ENCODE measurements at regions not wholly inside any gene's neighbourhood (a gene's known extent, or its start where the extent isn't known, plus 50 kb on each side); places are given as distances from the start of the nearest gene placed in this dataset.
"Not testable (repeated sequence)": the region's sequence is repeated elsewhere in the genome, so short reads cannot be mapped to it uniquely, and the experiment has no call there.

GRCh38 chr3:194029846-194030245, 106.1 kb upstream of the HES1 start:
- no peak for DNase-seq

DNA sequence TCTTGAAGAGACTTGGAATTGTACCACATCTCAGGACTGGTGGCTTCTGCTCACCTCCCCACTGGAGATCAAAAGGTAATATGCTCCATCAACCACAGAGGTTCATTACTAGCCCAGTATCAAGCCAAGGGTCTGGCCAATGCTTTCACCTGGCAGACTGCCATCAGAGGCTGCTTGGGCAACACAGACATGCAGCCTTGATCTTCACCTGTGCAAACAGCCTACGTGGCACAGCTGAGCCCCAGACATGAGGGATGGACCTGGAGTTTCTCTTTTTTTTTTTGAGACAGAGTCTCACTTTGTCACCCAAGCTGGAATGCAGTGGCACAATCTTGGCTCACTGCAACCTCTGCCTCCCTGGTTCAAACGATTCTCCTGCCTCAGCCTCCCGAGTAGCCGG, 105.6 kb upstream of the HES1 start:
- DNase-seq: peak; percentile 9

GRCh38 chr3:194031349-194031748, 104.6 kb upstream of the HES1 start:
- DNase-seq: no peak

- no peak for DNase-seq
Measured at GRCh38 chr3:194031867-194032635, 103.9 kb upstream of the HES1 start.

DNA sequence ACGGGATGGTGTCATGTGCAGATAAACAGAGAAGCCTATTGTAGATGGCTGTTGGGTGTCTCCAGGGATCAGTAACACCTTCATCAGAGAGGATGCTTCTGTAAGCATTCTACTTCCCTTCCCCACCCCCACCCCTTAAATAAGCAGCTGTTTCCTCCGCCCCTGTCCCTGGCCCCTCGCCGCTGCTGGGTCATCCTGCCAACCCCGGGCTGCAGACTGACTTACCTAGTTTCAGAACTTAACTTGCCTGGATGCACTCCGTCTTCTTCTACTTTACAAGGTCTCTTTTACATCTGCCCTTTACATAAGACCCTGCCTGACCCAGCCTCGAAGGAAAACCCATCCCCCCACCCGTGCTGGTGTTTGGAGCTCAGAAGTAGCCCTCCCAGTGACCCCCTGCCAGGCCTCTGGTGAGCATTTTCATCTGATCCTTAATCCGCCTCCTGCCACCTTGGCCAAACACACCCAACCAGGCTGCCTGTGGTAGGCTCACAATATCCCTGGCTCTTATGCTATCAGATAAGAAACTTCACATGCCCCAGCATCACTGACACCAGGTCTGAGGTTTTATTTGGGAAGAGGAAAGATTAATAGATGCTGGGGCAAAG, 103.0 kb upstream of the HES1 start:
- DNase-seq: no peak

- DNase-seq: no peak
Measured at GRCh38 chr3:194034346-194035336, 101.3 kb upstream of the HES1 start.

DNA sequence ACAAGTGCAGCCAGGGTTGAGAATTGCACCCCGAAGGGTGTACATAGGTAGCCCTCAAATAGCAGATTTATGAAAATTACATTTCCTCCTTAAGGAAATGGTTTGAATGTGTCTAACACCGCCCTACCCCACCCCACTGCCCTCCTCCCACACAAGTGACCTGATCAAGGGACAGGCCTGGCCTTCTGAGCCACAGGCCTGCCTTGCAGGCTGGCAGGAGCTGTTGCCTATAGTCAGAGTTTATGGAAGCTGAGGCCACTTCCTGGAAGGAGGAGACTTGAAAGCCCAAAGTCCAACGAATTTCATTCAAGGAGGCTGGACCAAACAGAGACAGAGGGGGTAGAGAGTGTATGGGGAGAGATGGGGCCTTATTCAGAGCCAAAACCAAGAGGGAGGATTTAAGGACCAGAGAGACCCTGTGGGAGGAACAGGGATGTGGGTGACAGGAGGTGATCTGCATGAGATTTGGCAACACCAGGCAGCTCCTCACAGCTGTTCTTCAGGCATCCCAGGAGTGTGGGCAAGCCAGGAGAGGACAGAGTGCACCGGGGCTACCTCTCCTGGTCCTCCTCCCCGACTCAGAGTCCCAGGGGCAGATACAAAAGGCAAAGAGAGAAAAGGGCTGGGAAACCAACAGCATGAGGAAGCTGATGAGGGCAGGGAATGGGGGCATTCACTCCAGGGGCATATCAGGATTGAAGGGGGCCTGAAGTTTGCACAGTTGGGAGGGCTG, 100.4 kb upstream of the HES1 start:
- DNase-seq: no peak

- DNase-seq: no peak
Measured at GRCh38 chr3:194036842-194037241, 99.1 kb upstream of the HES1 start.

GRCh38 chr3:194038346-194038745, 97.6 kb upstream of the HES1 start:
- not testable (repeated sequence) for DNase-seq

GRCh38 chr3:194038960-194039359, 97.0 kb upstream of the HES1 start:
- no peak for DNase-seq

GRCh38 chr3:194040516-194041273, 95.3 kb upstream of the HES1 start:
- DNase-seq: no peak

DNA sequence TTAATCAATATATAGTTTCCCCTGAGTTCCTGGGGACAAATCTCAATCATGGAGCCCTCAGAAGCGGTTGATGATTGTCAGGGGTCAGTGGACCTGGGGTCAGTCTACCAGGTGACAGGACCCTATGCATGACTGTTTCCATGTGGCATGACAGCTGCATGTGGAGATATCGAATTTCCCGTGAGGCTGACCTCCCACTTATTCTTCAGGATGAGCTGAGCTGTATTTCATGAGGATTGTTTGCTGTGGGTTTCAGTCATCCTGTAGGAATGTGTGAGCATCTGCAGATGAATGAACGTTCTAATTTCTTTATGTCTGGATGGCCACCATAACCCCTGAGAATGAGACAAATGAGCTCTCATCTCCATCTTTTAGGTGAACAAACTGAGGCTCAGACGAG, 93.0 kb upstream of the HES1 start:
- DNase-seq: no peak

DNA sequence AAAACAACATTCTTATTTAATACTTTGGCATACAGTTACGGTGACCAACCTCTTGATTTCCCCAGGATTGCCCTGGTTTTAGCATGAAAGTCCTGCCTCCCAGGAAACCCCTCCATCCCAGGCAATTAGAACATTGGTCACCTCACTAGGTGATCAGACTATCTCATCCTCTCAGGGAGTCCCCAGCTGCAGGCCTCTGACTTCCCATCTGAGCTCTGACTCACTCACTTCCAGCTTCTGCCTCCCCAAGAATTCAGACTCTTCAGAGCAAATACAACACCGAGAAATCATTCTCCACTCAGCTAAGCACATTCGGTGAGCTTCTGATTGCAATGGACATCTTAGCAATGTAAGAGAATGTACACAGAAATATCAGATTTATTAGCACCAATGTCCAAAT, 92.4 kb upstream of the HES1 start:
- DNase-seq: no peak

DNA sequence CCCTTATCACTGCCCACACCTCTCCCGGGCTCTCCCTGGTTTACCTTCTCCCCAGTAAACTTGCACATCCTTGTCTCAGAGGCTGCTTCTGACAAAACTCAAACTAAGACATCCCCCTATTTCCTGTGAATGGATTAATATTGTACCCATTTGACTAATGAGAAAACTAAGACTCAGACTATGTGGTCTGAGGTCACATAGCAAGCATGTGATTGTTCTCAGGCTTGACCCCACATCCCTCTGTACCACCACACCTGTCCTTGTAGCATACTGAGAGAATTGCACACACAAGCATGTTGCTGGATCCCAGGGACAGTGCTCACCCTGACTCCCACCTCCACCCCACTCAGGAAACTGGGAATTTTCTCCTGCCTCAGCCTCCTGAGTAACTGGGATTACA, 90.7 kb upstream of the HES1 start:
- DNase-seq: no peak

DNA sequence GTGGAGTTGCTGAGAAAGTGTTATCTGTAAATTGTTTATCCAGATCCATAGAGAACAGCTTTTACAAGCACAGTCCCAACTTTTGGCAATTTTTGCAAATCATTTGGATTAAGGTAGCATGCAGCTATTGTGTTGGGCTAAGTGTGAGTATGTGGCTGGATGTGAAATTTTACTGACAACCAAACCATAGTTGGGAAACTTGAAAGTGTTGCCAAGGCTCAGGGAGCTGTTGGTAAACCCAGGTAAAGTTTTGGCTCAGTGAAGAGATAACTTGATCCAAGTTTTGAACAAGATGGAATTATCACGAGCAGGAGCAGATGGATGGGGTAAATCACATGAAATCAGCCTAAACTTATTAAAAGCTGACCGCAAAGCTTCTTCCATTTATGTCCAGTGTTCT, 90.0 kb upstream of the HES1 start:
- no peak for DNase-seq

DNA sequence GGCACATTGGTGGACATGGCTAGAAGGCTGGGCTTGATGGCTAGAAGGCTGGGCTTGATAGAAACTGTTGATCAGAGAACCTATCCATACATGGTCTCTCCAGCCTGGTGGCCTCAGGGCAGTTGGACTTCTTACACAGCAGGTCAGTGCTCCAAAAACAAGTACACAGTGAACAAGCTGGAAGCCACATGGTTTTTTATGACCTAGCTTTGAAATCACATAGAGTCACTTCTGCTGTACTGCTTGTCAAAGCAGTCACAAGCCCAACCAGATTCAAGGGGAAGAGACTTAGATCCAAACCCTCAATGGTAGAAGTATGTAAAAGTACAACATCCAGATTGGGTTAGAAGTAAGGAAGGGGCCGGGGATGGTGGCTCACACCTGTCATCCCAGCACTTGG, 89.4 kb upstream of the HES1 start:
- no peak for DNase-seq

GRCh38 chr3:194046995-194047645, 88.8 kb upstream of the HES1 start:
- no peak for DNase-seq

GRCh38 chr3:194049394-194049793, 86.6 kb upstream of the HES1 start:
- DNase-seq: peak; percentile 71

DNA sequence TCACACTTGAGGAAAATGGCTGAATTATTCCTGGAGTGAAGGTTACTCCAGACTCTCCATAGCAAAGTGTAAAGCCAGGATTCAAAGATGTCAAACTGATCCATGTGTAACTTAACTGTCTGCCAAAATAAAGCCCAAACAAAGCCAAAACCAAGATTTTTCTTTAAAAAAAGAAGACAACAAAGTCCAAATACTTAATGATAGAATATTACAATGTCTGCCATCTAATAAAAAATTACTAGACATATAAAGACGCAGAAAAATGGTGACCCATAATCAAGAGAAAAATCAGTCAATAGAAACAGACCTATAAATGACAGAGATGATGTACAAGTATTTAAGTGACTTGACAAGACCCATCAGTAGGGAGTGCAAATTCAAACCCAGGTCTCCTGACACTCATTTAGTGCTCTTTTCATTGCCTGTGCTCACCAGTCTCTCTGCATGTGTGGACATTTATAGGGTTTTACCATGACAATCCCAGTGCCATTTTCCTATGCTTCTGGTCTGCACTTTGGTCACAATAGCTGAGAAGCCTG, 85.1 kb upstream of the HES1 start:
- no peak for DNase-seq

GRCh38 chr3:194051366-194052149, 84.4 kb upstream of the HES1 start:
- DNase-seq: peak; percentile 54
